Esophagus (tissue), 2 donors: ENCODE measurements at regions not wholly inside any gene's neighbourhood (a gene's known extent, or its start where the extent isn't known, plus 50 kb on each side); places are given as distances from the start of the nearest gene placed in this dataset.

Experiments
- H3K27ac ChIP-seq, 2 donors: one replicate each; pipeline ENCODE4 v1.5.1; 2013; ENCODE audit warnings: low read depth in 2 of 2, mild to moderate bottlenecking in 2 of 2, inconsistent platforms in 1 of 2, low read length in 1 of 2, moderate library complexity in 1 of 2
- H3K27me3 ChIP-seq, 2 donors: one replicate each; pipeline ENCODE4 v1.6.1; 2013; ENCODE audit warnings: low read length in 2 of 2, control low read depth in 1 of 2, mild to moderate bottlenecking in 1 of 2; ENCODE audit not compliant: insufficient read depth in 2 of 2, control insufficient read depth in 1 of 2
- H3K36me3 ChIP-seq, 2 donors: one replicate each; pipeline ENCODE4 v1.6.1; 2013; ENCODE audit warnings: low read length in 1 of 2; ENCODE audit not compliant: control insufficient read depth in 2 of 2, insufficient read depth in 2 of 2
- H3K4me1 ChIP-seq, 2 donors: one replicate each; pipeline ENCODE4 v1.6.1; 2013; ENCODE audit warnings: low read length in 1 of 2; ENCODE audit not compliant: control insufficient read depth in 2 of 2, insufficient read depth in 2 of 2
- H3K4me3 ChIP-seq, 2 donors: one replicate each; pipeline ENCODE4 v1.5.1; 2013; ENCODE audit warnings: low read length in 2 of 2, mild to moderate bottlenecking in 2 of 2, low read depth in 1 of 2, moderate library complexity in 1 of 2
- H3K9me3 ChIP-seq, 2 donors: one replicate each; pipeline ENCODE4 v1.6.1; 2013; ENCODE audit warnings: mild to moderate bottlenecking in 2 of 2, low read depth in 1 of 2, low read length in 1 of 2, moderate library complexity in 1 of 2; ENCODE audit not compliant: control insufficient read depth in 2 of 2, insufficient read depth in 1 of 2
- WGBS, 2 donors: extraction: QIAGEN DNeasy Blood & Tissue Kit; methylation state at CpG; one replicate each; pipeline ENCODE4 v1.1.7; 2013; 5-methylcytosine and 5-hydroxymethylcytosine counted together
- donor health status: healthy with polysubstance abuse.
- donor health status: Bipolar disorder and iron deficiency.

GRCh38 chr9:28714188-28714587 lies 1140.9 kb upstream of the C9orf72 start:
- 83 to 84% methylated on average over 3 of the region's 3 CpGs for WGBS, 2 donors
- H3K27ac ChIP-seq: no peak overlapping the region
- H3K4me1 ChIP-seq: no peaks in the 10 kb centered on the region
- no peak overlapping the region for H3K4me3 ChIP-seq
- H3K27me3 ChIP-seq: no peaks in the 10 kb centered on the region
- no peaks in the 10 kb centered on the region for H3K36me3 ChIP-seq
- peaks cover 0 to 2% of the 10 kb centered on the region in 2 donors for H3K9me3 ChIP-seq

GRCh38 chr9:28718226-28718625 lies 1144.9 kb upstream of the C9orf72 start:
- H3K9me3 ChIP-seq: no peaks in the 10 kb centered on the region
- H3K27ac ChIP-seq: no peak overlapping the region
- no peaks in the 10 kb centered on the region for H3K4me1 ChIP-seq
- H3K36me3 ChIP-seq: no peaks in the 10 kb centered on the region
- no peaks in the 10 kb centered on the region for H3K27me3 ChIP-seq
- WGBS, 2 donors: 53 to 56% methylated on average over 1 of the region's 1 CpG
- H3K4me3 ChIP-seq: no peak overlapping the region

GRCh38 chr9:28720746-28721145 lies 1147.5 kb upstream of the C9orf72 start:
- H3K4me1 ChIP-seq: no peaks in the 10 kb centered on the region
- H3K9me3 ChIP-seq: no peaks in the 10 kb centered on the region
- H3K27ac ChIP-seq: no peak overlapping the region
- no peak overlapping the region for H3K4me3 ChIP-seq
- no peaks in the 10 kb centered on the region for H3K27me3 ChIP-seq
- WGBS, 2 donors: 84 to 86% methylated on average over 1 of the region's 1 CpG
- no peaks in the 10 kb centered on the region for H3K36me3 ChIP-seq

- Histone ChIP-seq H3K9me3 (no peaks in the 10 kb centered on the region), H3K27me3 (no peaks in the 10 kb centered on the region), H3K27ac (no peak overlapping the region), H3K36me3 (no peaks in the 10 kb centered on the region), H3K4me3 (no peak overlapping the region), H3K4me1 (no peaks in the 10 kb centered on the region)
- WGBS, 2 donors: 31 to 41% methylated on average over 2 of the region's 2 CpGs
These were observed 1156.8 kb upstream of the C9orf72 start for GRCh38 chr9:28730111-28730510.

DNA sequence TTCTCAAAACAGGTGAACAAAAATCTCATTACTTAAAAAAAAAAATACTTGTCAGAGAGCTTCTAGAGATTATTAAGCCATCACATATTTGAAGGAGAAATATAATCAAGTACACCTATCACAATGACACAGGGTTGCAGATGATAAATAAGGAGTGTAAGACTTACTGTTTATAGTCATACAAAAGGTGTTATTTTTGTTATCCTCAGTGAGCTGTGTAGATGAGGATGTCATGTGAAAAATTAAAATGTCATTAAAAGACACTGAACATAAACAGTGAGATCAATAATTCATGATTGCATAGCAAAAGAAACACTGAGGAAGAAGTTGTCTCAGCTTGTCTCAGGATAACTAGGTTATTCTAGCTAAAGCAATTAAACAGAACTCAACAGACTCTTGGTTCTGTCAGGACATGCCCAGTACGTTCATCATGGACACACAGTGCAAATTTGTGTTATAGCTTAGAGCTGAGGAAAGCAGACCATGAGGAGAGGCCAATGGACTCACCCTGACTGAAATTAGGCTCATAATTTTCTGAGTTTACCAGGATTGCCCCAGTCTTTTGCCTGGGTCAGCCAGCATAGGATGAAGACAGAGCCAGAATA lies 1162.6 kb upstream of the C9orf72 start:
- Histone ChIP-seq H3K4me3 (no peak overlapping the region), H3K27ac (no peak overlapping the region), H3K4me1 (no peaks in the 10 kb centered on the region), H3K9me3 (peaks cover 0 to 1% of the 10 kb centered on the region in 2 donors), H3K36me3 (no peaks in the 10 kb centered on the region), H3K27me3 (no peaks in the 10 kb centered on the region)
- 25 to 27% methylated on average over 1 of the region's 1 CpG for WGBS, 2 donors

GRCh38 chr9:28741459-28741858 lies 1168.2 kb upstream of the C9orf72 start:
- H3K27ac ChIP-seq: no peak overlapping the region
- no peaks in the 10 kb centered on the region for H3K36me3 ChIP-seq
- 87 to 92% methylated on average over 4 of the region's 4 CpGs for WGBS, 2 donors

GRCh38 chr9:28747351-28747985 lies 1174.2 kb upstream of the C9orf72 start:
- Histone ChIP-seq H3K36me3 (no peaks in the 10 kb centered on the region), H3K27ac (no peak overlapping the region), H3K4me1 (no peaks in the 10 kb centered on the region), H3K9me3 (no peaks in the 10 kb centered on the region), H3K4me3 (no peak overlapping the region), H3K27me3 (no peaks in the 10 kb centered on the region)
- 66 to 75% methylated on average over 10 of the region's 10 CpGs for WGBS, 2 donors

More at GRCh38 chr9:28741459-28741858, 1168.2 kb upstream of the C9orf72 start:
- Histone ChIP-seq H3K4me1 (no peaks in the 10 kb centered on the region), H3K4me3 (no peak overlapping the region), H3K9me3 (peaks cover 0 to 4% of the 10 kb centered on the region in 2 donors), H3K27me3 (no peaks in the 10 kb centered on the region)

DNA sequence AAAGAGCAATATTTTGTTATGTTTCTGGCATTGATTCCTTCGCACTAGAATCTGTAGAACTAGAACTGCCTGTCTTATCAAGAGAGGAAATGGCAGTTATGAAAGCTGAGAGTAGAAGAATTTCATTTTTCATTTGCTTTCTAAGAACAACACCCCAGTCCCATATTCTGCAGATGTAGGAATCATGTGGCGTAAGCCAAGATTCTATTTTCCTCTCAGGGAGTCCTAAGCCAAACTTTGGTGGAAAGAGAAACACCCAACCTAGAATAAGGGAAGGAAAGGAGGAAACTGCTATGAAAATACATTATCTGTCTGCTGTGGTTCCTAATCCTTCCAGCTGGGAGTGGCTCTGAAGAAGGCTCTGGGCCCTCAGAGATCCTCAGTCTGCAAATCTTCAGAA lies 1176.9 kb upstream of the C9orf72 start:
- no peaks in the 10 kb centered on the region for H3K4me1 ChIP-seq
- H3K9me3 ChIP-seq: no peaks in the 10 kb centered on the region
- H3K27ac ChIP-seq: no peak overlapping the region
- H3K4me3 ChIP-seq: no peak overlapping the region
- WGBS, 2 donors: 82 to 98% methylated on average over 2 of the region's 2 CpGs
- H3K36me3 ChIP-seq: no peaks in the 10 kb centered on the region
- no peaks in the 10 kb centered on the region for H3K27me3 ChIP-seq

DNA sequence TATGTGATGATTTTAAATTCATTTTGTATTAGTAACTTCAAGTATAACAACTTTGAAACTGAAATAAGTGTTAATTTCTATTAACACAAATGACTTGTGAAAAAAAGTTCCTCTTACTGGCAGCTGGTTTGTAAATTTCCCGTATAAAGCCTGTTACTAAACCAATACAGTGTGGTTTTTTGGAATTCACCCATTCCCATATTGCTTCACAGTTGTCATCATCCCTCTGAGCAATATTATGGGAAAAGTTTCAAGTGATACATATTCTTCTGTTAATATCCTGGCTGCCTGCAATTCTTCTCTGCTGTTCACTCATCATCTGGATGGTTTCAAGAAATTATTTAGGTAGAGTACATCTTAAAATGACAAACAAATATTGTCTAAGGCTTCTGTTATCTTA lies 1185.1 kb upstream of the C9orf72 start:
- Histone ChIP-seq H3K4me3 (no peak overlapping the region), H3K4me1 (no peaks in the 10 kb centered on the region), H3K9me3 (no peaks in the 10 kb centered on the region), H3K36me3 (no peaks in the 10 kb centered on the region), H3K27me3 (no peaks in the 10 kb centered on the region), H3K27ac (no peak overlapping the region)
- WGBS, 2 donors: 31 to 61% methylated on average over 1 of the region's 1 CpG

GRCh38 chr9:28758971-28759370 lies 1185.7 kb upstream of the C9orf72 start:
- H3K4me3 ChIP-seq: no peak overlapping the region
- H3K4me1 ChIP-seq: no peaks in the 10 kb centered on the region
- H3K27me3 ChIP-seq: no peaks in the 10 kb centered on the region
- WGBS, 2 donors: 58 to 59% methylated on average over 1 of the region's 1 CpG
- H3K36me3 ChIP-seq: no peaks in the 10 kb centered on the region
- no peak overlapping the region for H3K27ac ChIP-seq
- no peaks in the 10 kb centered on the region for H3K9me3 ChIP-seq
